H9 (cell line): ENCODE measurements at regions not wholly inside any gene's neighbourhood (a gene's known extent, or its start where the extent isn't known, plus 50 kb on each side); places are given as distances from the start of the nearest gene placed in this dataset.

Experiments used
- DNase-seq: peaks from one replicate; pipeline ENCODE4 v3.0.0-alpha.2; 2017
- H2AFZ ChIP-seq: one replicate; pipeline ENCODE4 v1.6.1; 2013; ENCODE audit warnings: mild to moderate bottlenecking, low read length, control low read depth, moderate library complexity
- H2AK5ac ChIP-seq: 2 replicates; pipeline ENCODE4 v1.6.1; 2013; ENCODE audit warnings: low read length, control low read depth, mixed read lengths; ENCODE audit not compliant: insufficient read length
- H2BK120ac ChIP-seq: one replicate; pipeline ENCODE4 v1.6.1; 2013; ENCODE audit warnings: low read depth, mild to moderate bottlenecking, low read length, control low read depth, inconsistent platforms; ENCODE audit not compliant: poor library complexity, severe bottlenecking
- H2BK12ac ChIP-seq: 2 replicates; pipeline ENCODE4 v1.6.1; 2013; ENCODE audit warnings: low read length, control low read depth, mixed read lengths, low read depth; ENCODE audit not compliant: insufficient read length
- H2BK15ac ChIP-seq: 2 replicates; pipeline ENCODE4 v1.6.1; 2013; ENCODE audit warnings: low read depth, low read length, control low read depth
- H2BK20ac ChIP-seq: one replicate; pipeline ENCODE4 v1.6.1; 2013; ENCODE audit warnings: low read depth, mild to moderate bottlenecking, low read length, control low read depth, inconsistent platforms; ENCODE audit not compliant: poor library complexity, severe bottlenecking
- H2BK5ac ChIP-seq: 2 replicates; pipeline ENCODE4 v1.6.1; 2013; ENCODE audit warnings: low read length, control low read depth, mixed read lengths; ENCODE audit not compliant: insufficient read length
- H3K14ac ChIP-seq: 2 replicates; pipeline ENCODE4 v1.6.1; 2013; ENCODE audit warnings: low read length, control low read depth; ENCODE audit not compliant: insufficient read depth
- H3K18ac ChIP-seq: 2 replicates; pipeline ENCODE4 v1.6.1; 2013; ENCODE audit warnings: low read depth, mild to moderate bottlenecking, mixed read lengths, low read length, control low read depth; ENCODE audit not compliant: insufficient read length
- H3K23ac ChIP-seq: 2 replicates; pipeline ENCODE4 v1.6.1; 2013; ENCODE audit warnings: low read length, control low read depth, mixed read lengths, low read depth; ENCODE audit not compliant: insufficient read length
- H3K23me2 ChIP-seq: 2 replicates; pipeline ENCODE4 v1.6.1; 2013; ENCODE audit warnings: low read depth, mild to moderate bottlenecking, mixed read lengths, low read length, control low read depth; ENCODE audit not compliant: insufficient read length, poor library complexity, severe bottlenecking
- H3K27ac ChIP-seq: 2 replicates; pipeline ENCODE4 v1.5.1; 2013; ENCODE audit warnings: low read length, control low read depth, mixed read lengths, low read depth; ENCODE audit not compliant: insufficient read length
- H3K27me3 ChIP-seq: 2 replicates; pipeline ENCODE4 v1.6.1; 2013; ENCODE audit warnings: low read length, control low read depth, inconsistent platforms; ENCODE audit not compliant: insufficient read depth
- H3K4ac ChIP-seq: 2 replicates; pipeline ENCODE4 v1.6.1; 2013; ENCODE audit warnings: low read depth, mild to moderate bottlenecking, control low read depth, inconsistent platforms, low read length, moderate library complexity
- H3K4me1 ChIP-seq: 2 replicates; pipeline ENCODE4 v1.6.1; 2013; ENCODE audit warnings: low read length, control low read depth, inconsistent platforms; ENCODE audit not compliant: insufficient read depth
- H3K4me2 ChIP-seq: 2 replicates; pipeline ENCODE4 v1.6.1; 2013; ENCODE audit warnings: low read length, control low read depth, mixed read lengths; ENCODE audit not compliant: insufficient read length, insufficient read depth
- H3K56ac ChIP-seq: 2 replicates; pipeline ENCODE4 v1.6.1; 2013; ENCODE audit warnings: low read depth, mild to moderate bottlenecking, mixed read lengths, low read length, control low read depth; ENCODE audit not compliant: insufficient read length
- H3K79me1 ChIP-seq: 2 replicates; pipeline ENCODE4 v1.6.1; 2013; ENCODE audit warnings: low read depth, mild to moderate bottlenecking, moderate library complexity, low read length, control low read depth, inconsistent platforms; ENCODE audit not compliant: insufficient read depth, poor library complexity, severe bottlenecking
- H3K79me2 ChIP-seq: 2 replicates; pipeline ENCODE4 v1.6.1; 2013; ENCODE audit warnings: low read length, control low read depth, inconsistent platforms; ENCODE audit not compliant: insufficient read depth
- H3K9ac ChIP-seq: 2 replicates; pipeline ENCODE4 v1.6.1; 2013; ENCODE audit warnings: low read length, control low read depth, mixed read lengths; ENCODE audit not compliant: insufficient read length; ENCODE audit errors: extremely low read depth
- H3K9me3 ChIP-seq: one replicate; pipeline ENCODE4 v1.6.1; 2013; ENCODE audit warnings: low read depth, low read length, inconsistent platforms; ENCODE audit not compliant: control insufficient read depth
- H3T11ph ChIP-seq: one replicate; pipeline ENCODE4 v1.6.1; 2013; ENCODE audit warnings: mild to moderate bottlenecking, low read length, control low read depth, inconsistent platforms
- H4K20me1 ChIP-seq: one replicate; pipeline ENCODE4 v1.6.1; 2013; ENCODE audit not compliant: control insufficient read depth, insufficient read length, insufficient read depth
- H4K5ac ChIP-seq: 2 replicates; pipeline ENCODE4 v1.6.1; 2013; ENCODE audit warnings: low read depth, mild to moderate bottlenecking, mixed read lengths, low read length, control low read depth; ENCODE audit not compliant: insufficient read length
- H4K8ac ChIP-seq: replicated peaks from 2 replicates; pipeline ENCODE4 v1.6.1; 2013; ENCODE audit warnings: low read length, control low read depth, mixed read lengths, low read depth; ENCODE audit not compliant: insufficient read length
- H4K91ac ChIP-seq: 2 replicates; pipeline ENCODE4 v1.6.1; 2013; ENCODE audit warnings: low read depth, mild to moderate bottlenecking, moderate library complexity, mixed read lengths, low read length, control low read depth; ENCODE audit not compliant: insufficient read length
- H3K27ac Mint-ChIP-seq, 3 experiments: 2 replicates in 2 of 3; 3 replicates in 1 of 3; pipeline ENCODE4 v1.8.0; 2020 to 2021; ENCODE audit warnings: mixed read lengths in 3 of 3, mild to moderate bottlenecking in 1 of 3, moderate library complexity in 1 of 3
- H3K27me3 Mint-ChIP-seq: 2 replicates; pipeline ENCODE4 v1.8.0; 2021; ENCODE audit warnings: low read depth, mild to moderate bottlenecking, moderate library complexity, mixed read lengths
- H3K36me3 Mint-ChIP-seq, 3 experiments: 2 replicates in 2 of 3; 3 replicates in 1 of 3; pipeline ENCODE4 v1.8.0; 2020 to 2021; ENCODE audit warnings: low read depth in 3 of 3, mixed read lengths in 3 of 3; ENCODE audit not compliant: insufficient read depth in 1 of 3
- H3K4me1 Mint-ChIP-seq, 2 experiments: 2 replicates each; pipeline ENCODE4 v1.8.0; 2020; ENCODE audit warnings: mixed read lengths in 2 of 2
- H3K4me3 Mint-ChIP-seq, 2 experiments: 2 replicates in 1 of 2; 3 replicates in 1 of 2; pipeline ENCODE4 v1.8.0; 2020 to 2021; ENCODE audit warnings: mild to moderate bottlenecking in 2 of 2, mixed read lengths in 2 of 2, moderate library complexity in 1 of 2
- H3K9me3 Mint-ChIP-seq, 2 experiments: 2 replicates in 1 of 2; 3 replicates in 1 of 2; pipeline ENCODE4 v1.8.0; 2020; ENCODE audit warnings: mild to moderate bottlenecking in 2 of 2, mixed read lengths in 2 of 2, moderate library complexity in 1 of 2
- WGBS: extraction: QIAGEN DNeasy Blood & Tissue Kit; methylation state at CpG from one replicate; pipeline ENCODE4 v1.1.7; 2013; ENCODE audit warnings: missing lambda C conversion rate, low lambda C conversion rate, mixed read lengths; ENCODE audit not compliant: insufficient read length; ENCODE audit errors: extremely low coverage; 5-methylcytosine and 5-hydroxymethylcytosine counted together
- TF ChIP-seq, protein P1 (sequence below): fragments of 200-600 bp; sonication (generic); conservative IDR thresholded peaks from 3 replicates; pipeline ENCODE4 v1.8.0; 2021; ENCODE audit warnings: antibody characterized with exemption, mild to moderate bottlenecking

DNA sequence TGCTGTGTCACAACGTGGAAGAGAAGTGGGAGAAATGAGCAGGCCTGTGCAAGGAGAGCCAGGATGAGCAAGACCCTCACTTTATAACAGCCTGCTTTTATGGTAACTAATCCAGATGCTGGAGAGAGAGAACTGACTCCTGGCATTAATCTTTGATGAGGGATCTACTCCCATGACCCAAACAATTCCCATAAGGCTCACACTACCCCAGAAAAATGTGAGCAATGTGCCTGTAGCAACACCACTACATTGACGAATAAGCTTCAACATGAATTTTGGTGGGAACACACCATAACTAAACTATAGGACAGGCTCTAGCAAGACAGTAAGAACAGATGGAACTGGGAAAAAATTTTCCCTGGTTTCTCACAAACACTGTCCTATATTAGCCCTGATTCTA is 173.6 kb upstream of the PRSS58 start:
- Mint-ChIP-seq H3K9me3 (no peaks in the 10 kb centered on the region), H3K27me3 (no peaks in the 10 kb centered on the region; the same call in 1 of the 2 replicates), H3K36me3 (no peaks in the 10 kb centered on the region), H3K27ac (0 out of 7 replicates have a peak overlapping the region, but pooled peaks of 1 of the 3 experiments have one; percentile 11), H3K4me1 (no peaks in the 10 kb centered on the region), H3K4me3 (no peak overlapping the region)
- TF ChIP-seq, protein P1, sequence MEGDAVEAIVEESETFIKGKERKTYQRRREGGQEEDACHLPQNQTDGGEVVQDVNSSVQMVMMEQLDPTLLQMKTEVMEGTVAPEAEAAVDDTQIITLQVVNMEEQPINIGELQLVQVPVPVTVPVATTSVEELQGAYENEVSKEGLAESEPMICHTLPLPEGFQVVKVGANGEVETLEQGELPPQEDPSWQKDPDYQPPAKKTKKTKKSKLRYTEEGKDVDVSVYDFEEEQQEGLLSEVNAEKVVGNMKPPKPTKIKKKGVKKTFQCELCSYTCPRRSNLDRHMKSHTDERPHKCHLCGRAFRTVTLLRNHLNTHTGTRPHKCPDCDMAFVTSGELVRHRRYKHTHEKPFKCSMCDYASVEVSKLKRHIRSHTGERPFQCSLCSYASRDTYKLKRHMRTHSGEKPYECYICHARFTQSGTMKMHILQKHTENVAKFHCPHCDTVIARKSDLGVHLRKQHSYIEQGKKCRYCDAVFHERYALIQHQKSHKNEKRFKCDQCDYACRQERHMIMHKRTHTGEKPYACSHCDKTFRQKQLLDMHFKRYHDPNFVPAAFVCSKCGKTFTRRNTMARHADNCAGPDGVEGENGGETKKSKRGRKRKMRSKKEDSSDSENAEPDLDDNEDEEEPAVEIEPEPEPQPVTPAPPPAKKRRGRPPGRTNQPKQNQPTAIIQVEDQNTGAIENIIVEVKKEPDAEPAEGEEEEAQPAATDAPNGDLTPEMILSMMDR, result no peak
- no peak for DNase-seq
- Histone ChIP-seq H4K91ac (no peak overlapping the region), H2BK12ac (no peak overlapping the region), H3K27me3 (no peaks in the 10 kb centered on the region), H3K79me1 (no peaks in the 10 kb centered on the region), H2BK15ac (no peak overlapping the region), H3K23ac (no peak overlapping the region), H2AFZ (no peak overlapping the region), H4K5ac (no peak overlapping the region), H3K27ac (no peak overlapping the region), H3K79me2 (no peaks in the 10 kb centered on the region), H4K20me1 (no peaks in the 10 kb centered on the region), H3T11ph (no peak overlapping the region), H3K4me1 (no peaks in the 10 kb centered on the region), H3K14ac (no peak overlapping the region), H3K9me3 (no peaks in the 10 kb centered on the region), H3K23me2 (no peaks in the 10 kb centered on the region), H3K4ac (no peak overlapping the region), H2BK120ac (no peak overlapping the region), H2BK5ac (no peak overlapping the region), H2AK5ac (no peak overlapping the region), H3K18ac (no peak overlapping the region), H4K8ac (no peak overlapping the region), H3K4me2 (no peak overlapping the region), H2BK20ac (no peak overlapping the region), H3K56ac (no peak overlapping the region), H3K9ac (no peak overlapping the region)
- WGBS, result no CpG with 5 or more reads among the region's 2 CpGs
